H1 (cell line): ENCODE measurements at regions not wholly inside any gene's neighbourhood (a gene's known extent, or its start where the extent isn't known, plus 50 kb on each side); places are given as distances from the start of the nearest gene placed in this dataset.

Experiments used
- CEBPB ChIP-seq: IDR thresholded peaks from 2 replicates; pipeline ENCODE4 v1.6.1; 2012; ENCODE audit warnings: low read depth, low read length
- EZH2 ChIP-seq: fragments of 200-600 bp; sonication (generic); IDR thresholded peaks from 2 replicates; pipeline ENCODE4 v1.7.1; 2012; ENCODE audit warnings: low read depth, mild to moderate bottlenecking, moderate library complexity, low read length, inconsistent platforms; ENCODE audit not compliant: severe bottlenecking
- KDM1A ChIP-seq: fragments of 200-600, 300-600 bp; sonication (generic); IDR thresholded peaks from 2 replicates; pipeline ENCODE4 v1.7.1; 2016; ENCODE audit warnings: mild to moderate bottlenecking, low read length, borderline replicate concordance
- KDM5A ChIP-seq: fragments of 200-600 bp; IDR thresholded peaks from 2 replicates; pipeline ENCODE4 v1.7.1; 2012; ENCODE audit warnings: mild to moderate bottlenecking, low read length, inconsistent platforms, mixed read lengths
- TF ChIP-seq, protein P1 (sequence below), 3 experiments: IDR thresholded peaks; 1 replicate in 2 of 3; 2 replicates in 1 of 3; pipeline versions ENCODE4 v1.5.1 to v1.6.1; 2011; ENCODE audit warnings: low read length in 3 of 3, mild to moderate bottlenecking in 3 of 3, inconsistent platforms in 2 of 3, low read depth in 1 of 3, moderate library complexity in 1 of 3; ENCODE audit not compliant: insufficient read depth in 1 of 3; ENCODE audit errors: control extremely low read depth in 1 of 3

DNA sequence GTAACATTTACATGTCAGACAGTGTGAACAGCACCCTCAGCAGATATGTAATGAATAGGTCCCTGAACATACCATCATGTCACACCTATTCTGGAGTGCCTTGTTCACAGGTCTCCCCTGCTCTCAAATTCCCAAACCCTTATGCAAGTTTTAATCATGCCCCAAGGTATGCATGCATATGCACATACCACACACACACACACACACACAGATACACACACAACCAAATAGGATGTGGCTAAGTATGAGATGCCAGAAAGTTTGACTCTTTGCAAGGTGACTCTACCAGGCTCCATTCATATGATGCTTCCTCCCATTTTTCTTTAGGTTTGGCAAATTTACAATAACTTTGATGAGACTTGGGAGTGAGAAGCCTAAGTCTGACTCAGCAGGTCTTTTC, 243.8 kb upstream of the IRAK1BP1 start:
- no peak for TF ChIP-seq KDM1A
- no peak for TF ChIP-seq CEBPB
- TF ChIP-seq, protein P1, sequence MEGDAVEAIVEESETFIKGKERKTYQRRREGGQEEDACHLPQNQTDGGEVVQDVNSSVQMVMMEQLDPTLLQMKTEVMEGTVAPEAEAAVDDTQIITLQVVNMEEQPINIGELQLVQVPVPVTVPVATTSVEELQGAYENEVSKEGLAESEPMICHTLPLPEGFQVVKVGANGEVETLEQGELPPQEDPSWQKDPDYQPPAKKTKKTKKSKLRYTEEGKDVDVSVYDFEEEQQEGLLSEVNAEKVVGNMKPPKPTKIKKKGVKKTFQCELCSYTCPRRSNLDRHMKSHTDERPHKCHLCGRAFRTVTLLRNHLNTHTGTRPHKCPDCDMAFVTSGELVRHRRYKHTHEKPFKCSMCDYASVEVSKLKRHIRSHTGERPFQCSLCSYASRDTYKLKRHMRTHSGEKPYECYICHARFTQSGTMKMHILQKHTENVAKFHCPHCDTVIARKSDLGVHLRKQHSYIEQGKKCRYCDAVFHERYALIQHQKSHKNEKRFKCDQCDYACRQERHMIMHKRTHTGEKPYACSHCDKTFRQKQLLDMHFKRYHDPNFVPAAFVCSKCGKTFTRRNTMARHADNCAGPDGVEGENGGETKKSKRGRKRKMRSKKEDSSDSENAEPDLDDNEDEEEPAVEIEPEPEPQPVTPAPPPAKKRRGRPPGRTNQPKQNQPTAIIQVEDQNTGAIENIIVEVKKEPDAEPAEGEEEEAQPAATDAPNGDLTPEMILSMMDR (IDR thresholded peaks at IDR 0.05; ENCODE audit: control extremely low read depth in 1 of 3, insufficient read depth in 1 of 3, low read depth in 1 of 3, low read length in 3 of 3), result no peak
- no peak for TF ChIP-seq EZH2
- TF ChIP-seq KDM5A, result no peak
